ENCODE measurements at regions not wholly inside any gene's neighbourhood (a gene's known extent, or its start where the extent isn't known, plus 50 kb on each side); places are given as distances from the start of the nearest gene placed in this dataset.

GRCh38 chr3:117695871-117696645 lies 986.5 kb downstream of the TUSC7 start:
- TF ChIP-seq CTCF (IDR thresholded peaks at IDR 0.05): no peak
- TF ChIP-seq POLR2A (IDR thresholded peaks at IDR 0.05): no peak
- TF ChIP-seq EP300 (IDR thresholded peaks at IDR 0.05): no peak
- no peak for TF ChIP-seq POLR2AphosphoS5 (IDR thresholded peaks at IDR 0.05)
